SU-DHL-6 (cell line): ENCODE measurements at regions not wholly inside any gene's neighbourhood (a gene's known extent, or its start where the extent isn't known, plus 50 kb on each side); places are given as distances from the start of the nearest gene placed in this dataset.

Experiments
- H2AFZ ChIP-seq: fragments of 200-600 bp; sonication (generic); 2 replicates; pipeline ENCODE4 v1.6.1; 2014; ENCODE audit warnings: low read depth, mild to moderate bottlenecking, moderate library complexity, mixed read lengths, antibody characterized with exemption, low read length; ENCODE audit not compliant: severe bottlenecking
- H3F3A ChIP-seq: fragments of 200-600 bp; shearing (Covaris generic); 2 replicates; pipeline ENCODE4 v1.6.0; 2016; ENCODE audit warnings: antibody characterized with exemption, mild to moderate bottlenecking; ENCODE audit not compliant: insufficient read depth
- H3K27ac ChIP-seq: fragments of 200-600 bp; sonication (generic); 2 replicates; pipeline ENCODE4 v1.5.1; 2016; ENCODE audit warnings: low read depth, mild to moderate bottlenecking, low read length, moderate library complexity, mixed read lengths
- H3K27me3 ChIP-seq: fragments of 200-600 bp; sonication (generic), shearing (Covaris generic); 2 replicates; pipeline ENCODE4 v1.6.0; 2014; ENCODE audit warnings: mild to moderate bottlenecking, low read length
- H3K36me3 ChIP-seq: fragments of 200-600 bp; sonication (generic); 2 replicates; pipeline ENCODE4 v1.6.1; 2014; ENCODE audit warnings: mild to moderate bottlenecking, low read length, mixed read lengths
- H3K4me2 ChIP-seq: fragments of 300-600, 200-600 bp; shearing (Covaris generic), sonication (generic); 2 replicates; pipeline ENCODE4 v1.6.0; 2014; ENCODE audit warnings: low read length, low read depth, mild to moderate bottlenecking; ENCODE audit not compliant: poor library complexity, severe bottlenecking
- H3K4me3 ChIP-seq: fragments of 200-600 bp; sonication (generic); 2 replicates; pipeline ENCODE4 v1.5.1; 2014; ENCODE audit warnings: antibody characterized with exemption, low read length, mild to moderate bottlenecking, mixed read lengths; ENCODE audit not compliant: insufficient read depth, poor library complexity, severe bottlenecking
- H3K79me2 ChIP-seq: fragments of 200-600 bp; sonication (generic); 2 replicates; pipeline ENCODE4 v1.6.1; 2014; ENCODE audit warnings: mild to moderate bottlenecking, low read length, moderate library complexity; ENCODE audit not compliant: insufficient read depth
- H3K9ac ChIP-seq: fragments of 200-600 bp; sonication (generic); 2 replicates; pipeline ENCODE4 v1.7.0; 2014; ENCODE audit warnings: mild to moderate bottlenecking, low read length
- H3K9me2 ChIP-seq: fragments of 200-600 bp; sonication (generic); replicated peaks from 2 replicates; pipeline ENCODE4 v1.6.1; 2014; ENCODE audit warnings: low read length; ENCODE audit not compliant: insufficient read depth
- H3K9me3 ChIP-seq: fragments of 200-600 bp; sonication (generic); 2 replicates; pipeline ENCODE4 v1.6.1; 2014; ENCODE audit warnings: low read length, mixed read lengths; ENCODE audit not compliant: insufficient read depth
- H4K20me1 ChIP-seq: fragments of 200-600 bp; sonication (generic); 2 replicates; pipeline ENCODE4 v1.6.1; 2014; ENCODE audit warnings: low read depth, mild to moderate bottlenecking, antibody characterized with exemption, low read length, moderate library complexity, mixed read lengths
- EZH2phosphoT487 ChIP-seq: fragments of 200-600 bp; sonication (generic), shearing (Covaris generic); conservative IDR thresholded peaks from 2 replicates; pipeline ENCODE4 v1.6.1; 2018; ENCODE audit warnings: mild to moderate bottlenecking, antibody characterized with exemption, low read length, moderate library complexity, mixed read lengths
- TF ChIP-seq, protein P1 (sequence below): fragments of 200-600 bp; sonication (generic); IDR thresholded peaks from one replicate; pipeline ENCODE4 v1.5.1; 2017; ENCODE audit warnings: antibody characterized with exemption, mild to moderate bottlenecking, low read length, moderate library complexity; ENCODE audit not compliant: insufficient read depth, poor library complexity, severe bottlenecking

DNA sequence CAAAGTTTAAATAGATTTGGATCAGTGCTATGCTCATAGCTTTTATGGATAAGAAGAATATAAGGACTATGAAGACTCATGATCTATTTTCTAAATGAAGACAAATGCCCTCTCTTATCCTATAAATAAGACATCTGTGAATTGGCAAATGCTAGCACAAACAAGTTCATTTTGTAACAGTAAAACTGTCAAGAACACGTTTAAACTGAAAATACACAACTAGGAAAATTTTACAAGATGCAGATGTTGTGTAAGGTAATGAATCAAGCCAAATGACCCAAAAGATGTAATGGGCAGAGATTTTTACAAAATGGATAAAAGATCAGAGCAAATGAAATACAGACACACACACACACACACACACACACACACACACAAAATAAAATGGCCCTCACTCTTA, 180.5 kb downstream of the MOXD1 start:
- H3K27ac ChIP-seq: no peak overlapping the region
- H3K9me3 ChIP-seq: no peaks in the 10 kb centered on the region
- no peak overlapping the region for H3K9ac ChIP-seq
- TF ChIP-seq EZH2phosphoT487: no peak
- TF ChIP-seq, protein P1, sequence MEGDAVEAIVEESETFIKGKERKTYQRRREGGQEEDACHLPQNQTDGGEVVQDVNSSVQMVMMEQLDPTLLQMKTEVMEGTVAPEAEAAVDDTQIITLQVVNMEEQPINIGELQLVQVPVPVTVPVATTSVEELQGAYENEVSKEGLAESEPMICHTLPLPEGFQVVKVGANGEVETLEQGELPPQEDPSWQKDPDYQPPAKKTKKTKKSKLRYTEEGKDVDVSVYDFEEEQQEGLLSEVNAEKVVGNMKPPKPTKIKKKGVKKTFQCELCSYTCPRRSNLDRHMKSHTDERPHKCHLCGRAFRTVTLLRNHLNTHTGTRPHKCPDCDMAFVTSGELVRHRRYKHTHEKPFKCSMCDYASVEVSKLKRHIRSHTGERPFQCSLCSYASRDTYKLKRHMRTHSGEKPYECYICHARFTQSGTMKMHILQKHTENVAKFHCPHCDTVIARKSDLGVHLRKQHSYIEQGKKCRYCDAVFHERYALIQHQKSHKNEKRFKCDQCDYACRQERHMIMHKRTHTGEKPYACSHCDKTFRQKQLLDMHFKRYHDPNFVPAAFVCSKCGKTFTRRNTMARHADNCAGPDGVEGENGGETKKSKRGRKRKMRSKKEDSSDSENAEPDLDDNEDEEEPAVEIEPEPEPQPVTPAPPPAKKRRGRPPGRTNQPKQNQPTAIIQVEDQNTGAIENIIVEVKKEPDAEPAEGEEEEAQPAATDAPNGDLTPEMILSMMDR: no peak
- H3K9me2 ChIP-seq: no peaks in the 10 kb centered on the region
- H4K20me1 ChIP-seq: no peaks in the 10 kb centered on the region; the same call in 1 of the 2 replicates
- H3K4me2 ChIP-seq: no peak overlapping the region
- no peaks in the 10 kb centered on the region for H3K27me3 ChIP-seq
- H3F3A ChIP-seq: no peaks in the 10 kb centered on the region
- H3K79me2 ChIP-seq: no peaks in the 10 kb centered on the region
- H3K4me3 ChIP-seq: no peak overlapping the region
- no peak overlapping the region for H2AFZ ChIP-seq
- H3K36me3 ChIP-seq: no peaks in the 10 kb centered on the region

DNA sequence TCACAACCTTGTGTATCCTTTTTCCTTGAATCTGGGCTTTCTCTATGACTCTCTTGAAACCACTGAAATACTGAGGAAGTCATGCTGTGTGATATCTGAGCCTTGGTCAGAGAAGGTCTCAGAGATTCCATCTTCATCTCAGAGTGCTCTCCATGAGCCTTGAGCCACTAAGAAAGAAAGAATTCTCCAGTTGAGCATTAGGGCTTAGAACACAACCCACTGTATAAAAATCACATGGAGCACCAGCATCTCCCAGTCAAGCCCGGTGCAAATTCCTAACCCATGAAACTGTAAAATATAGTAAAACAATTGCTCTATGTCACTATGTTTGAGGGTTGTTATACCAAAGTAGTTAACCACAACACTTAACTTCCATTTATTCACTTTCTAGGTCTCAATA, 181.4 kb downstream of the MOXD1 start:
- Histone ChIP-seq H3K9me2 (no peaks in the 10 kb centered on the region), H3K79me2 (no peaks in the 10 kb centered on the region), H2AFZ (no peak overlapping the region), H3K9ac (no peak overlapping the region), H3K4me2 (no peak overlapping the region), H4K20me1 (no peaks in the 10 kb centered on the region; the same call in 1 of the 2 replicates), H3K9me3 (no peaks in the 10 kb centered on the region), H3K36me3 (no peaks in the 10 kb centered on the region), H3K27me3 (no peaks in the 10 kb centered on the region), H3F3A (no peaks in the 10 kb centered on the region), H3K4me3 (no peak overlapping the region), H3K27ac (no peak overlapping the region)
- TF ChIP-seq EZH2phosphoT487: no peak
- TF ChIP-seq, protein P1: no peak

DNA sequence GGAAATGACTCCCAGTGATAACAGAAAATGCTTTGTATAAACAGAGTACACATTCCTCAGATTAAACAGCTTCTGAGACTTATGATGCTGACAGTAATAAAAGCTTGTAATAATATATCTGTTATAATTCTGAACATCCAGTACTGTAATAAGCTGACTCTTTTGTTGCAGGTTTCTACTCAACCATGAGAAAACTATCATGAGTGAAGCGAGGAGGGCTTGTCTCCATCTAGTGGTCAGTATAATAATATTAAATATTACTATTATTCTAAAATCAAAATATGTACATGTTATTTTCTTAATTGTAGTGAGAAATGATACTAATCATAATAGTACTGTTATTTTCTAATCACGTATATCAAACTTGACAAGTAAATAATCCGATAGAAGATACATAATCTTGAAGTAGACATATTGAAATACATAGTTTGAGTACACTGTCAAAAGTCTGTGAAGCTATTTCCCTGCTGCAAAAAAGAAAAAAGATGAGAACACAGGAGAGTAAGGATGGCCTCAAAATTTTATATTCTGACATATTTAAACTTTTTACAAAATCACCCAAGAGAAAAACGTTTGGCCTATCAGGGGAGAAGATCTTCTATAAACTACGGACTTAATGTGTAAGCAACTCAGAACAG, 183.1 kb downstream of the MOXD1 start:
- H3K4me2 ChIP-seq: no peak overlapping the region
- H3K27ac ChIP-seq: no peak overlapping the region
- H3K79me2 ChIP-seq: no peaks in the 10 kb centered on the region
- H3K4me3 ChIP-seq: no peak overlapping the region
- H4K20me1 ChIP-seq: no peaks in the 10 kb centered on the region; the same call in 1 of the 2 replicates
- no peaks in the 10 kb centered on the region for H3K27me3 ChIP-seq
- H2AFZ ChIP-seq: no peak overlapping the region
- no peaks in the 10 kb centered on the region for H3F3A ChIP-seq
- no peak overlapping the region for H3K9ac ChIP-seq
- H3K36me3 ChIP-seq: no peaks in the 10 kb centered on the region
- TF ChIP-seq, protein P1: peak; percentile 47
- TF ChIP-seq EZH2phosphoT487: no peak
- H3K9me2 ChIP-seq: no peaks in the 10 kb centered on the region
- H3K9me3 ChIP-seq: no peaks in the 10 kb centered on the region
